H1 (cell line): ENCODE measurements at regions not wholly inside any gene's neighbourhood (a gene's known extent, or its start where the extent isn't known, plus 50 kb on each side); places are given as distances from the start of the nearest gene placed in this dataset.

ENCODE experiments used
- ATF2 ChIP-seq: IDR thresholded peaks from 2 replicates; pipeline ENCODE4 v1.6.1; 2012; ENCODE audit warnings: low read length, inconsistent platforms
- CREB1 ChIP-seq: IDR thresholded peaks from 2 replicates; pipeline ENCODE4 v1.6.1; 2012; ENCODE audit warnings: inconsistent platforms
- CTCF ChIP-seq, 3 experiments: IDR thresholded peaks; 1 replicate in 2 of 3; 2 replicates in 1 of 3; pipeline versions ENCODE4 v1.5.1 to v1.6.1; 2011; ENCODE audit warnings: low read length in 3 of 3, mild to moderate bottlenecking in 3 of 3, inconsistent platforms in 2 of 3, low read depth in 1 of 3, moderate library complexity in 1 of 3; ENCODE audit not compliant: insufficient read depth in 1 of 3; ENCODE audit errors: control extremely low read depth in 1 of 3
- EP300 ChIP-seq, 2 experiments: IDR thresholded peaks; 1 replicate in 1 of 2; 2 replicates in 1 of 2; pipeline ENCODE4 v1.6.1; 2011 to 2012; ENCODE audit warnings: low read depth in 2 of 2, low read length in 2 of 2, mild to moderate bottlenecking in 2 of 2, borderline replicate concordance in 1 of 2, inconsistent platforms in 1 of 2, moderate library complexity in 1 of 2
- JUND ChIP-seq: IDR thresholded peaks from 2 replicates; pipeline ENCODE4 v1.6.1; 2011; ENCODE audit warnings: mild to moderate bottlenecking, improper control_type of control experiment, low read length
- POLR2AphosphoS5 ChIP-seq: IDR thresholded peaks from 2 replicates; pipeline ENCODE4 v1.6.1; 2011; ENCODE audit warnings: low read depth, low read length
- RAD21 ChIP-seq, 2 experiments: IDR thresholded peaks in 1 of 2; conservative IDR thresholded peaks in 1 of 2; 2 replicates each; pipeline ENCODE4 v1.6.1; 2011; ENCODE audit warnings: low read depth in 2 of 2, low read length in 2 of 2, improper control_type of control experiment in 1 of 2, inconsistent platforms in 1 of 2, mild to moderate bottlenecking in 1 of 2, moderate library complexity in 1 of 2
- RFX5 ChIP-seq: IDR thresholded peaks from 2 replicates; pipeline ENCODE4 v1.6.1; 2011; ENCODE audit warnings: low read depth, low read length, improper control_type of control experiment, borderline replicate concordance
- TAF1 ChIP-seq: IDR thresholded peaks from 2 replicates; pipeline ENCODE4 v1.6.1; 2011; ENCODE audit warnings: mild to moderate bottlenecking, low read depth, low read length
- TCF12 ChIP-seq: IDR thresholded peaks from 2 replicates; pipeline ENCODE4 v1.6.1; 2011; ENCODE audit warnings: low read depth, mild to moderate bottlenecking, low read length

- TF ChIP-seq CTCF (IDR thresholded peaks at IDR 0.05; ENCODE audit: control extremely low read depth in 1 of 3, insufficient read depth in 1 of 3, low read depth in 1 of 3, low read length in 3 of 3) (no peak), TCF12 (no peak), RFX5 (no peak), POLR2AphosphoS5 (no peak), CREB1 (no peak), TAF1 (no peak), RAD21 (IDR thresholded peaks at IDR 0.05 in 1 of 2, conservative IDR thresholded peaks at IDR 0.05 in 1 of 2; ENCODE audit: low read depth in 2 of 2, low read length in 2 of 2) (no peak), JUND (no peak), ATF2 (no peak), EP300 (IDR thresholded peaks at IDR 0.05; ENCODE audit: borderline replicate concordance in 1 of 2, low read depth in 2 of 2, low read length in 2 of 2) (no peak)
These were observed 51.8 kb upstream of the SLCO4A1 start for GRCh38 chr20:62590309-62591121.
